ENCODE measurements at regions not wholly inside any gene's neighbourhood (a gene's known extent, or its start where the extent isn't known, plus 50 kb on each side); places are given as distances from the start of the nearest gene placed in this dataset.

DNA sequence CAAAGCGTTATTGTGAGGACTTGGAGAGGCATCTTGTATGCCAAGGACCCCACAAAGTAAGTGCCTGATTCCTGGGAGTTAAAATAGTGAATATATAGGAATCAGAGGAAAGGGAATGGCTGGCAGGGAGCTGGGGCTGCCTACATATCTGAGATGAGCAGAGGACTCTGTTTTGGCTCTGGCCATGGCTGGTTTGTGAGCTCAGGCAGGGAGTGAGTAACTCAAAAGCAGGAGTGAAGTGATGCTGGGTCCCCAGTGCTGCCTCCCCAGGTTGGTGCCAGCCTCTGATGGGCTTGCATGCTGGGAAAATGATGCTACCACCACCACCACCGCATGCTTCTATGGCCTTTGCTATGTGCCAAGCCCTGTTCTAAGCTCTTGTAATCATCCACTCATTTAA, 246.0 kb upstream of the MVB12B start:
- no peak for TF ChIP-seq CTCF (IDR thresholded peaks at IDR 0.05)
- TF ChIP-seq EZH2 (IDR thresholded peaks at IDR 0.05; ENCODE audit: borderline replicate concordance, insufficient read depth, low read depth, low read length, poor library complexity, severe bottlenecking) = no peak
